ENCODE measurements at regions not wholly inside any gene's neighbourhood (a gene's known extent, or its start where the extent isn't known, plus 50 kb on each side); places are given as distances from the start of the nearest gene placed in this dataset.

DNA sequence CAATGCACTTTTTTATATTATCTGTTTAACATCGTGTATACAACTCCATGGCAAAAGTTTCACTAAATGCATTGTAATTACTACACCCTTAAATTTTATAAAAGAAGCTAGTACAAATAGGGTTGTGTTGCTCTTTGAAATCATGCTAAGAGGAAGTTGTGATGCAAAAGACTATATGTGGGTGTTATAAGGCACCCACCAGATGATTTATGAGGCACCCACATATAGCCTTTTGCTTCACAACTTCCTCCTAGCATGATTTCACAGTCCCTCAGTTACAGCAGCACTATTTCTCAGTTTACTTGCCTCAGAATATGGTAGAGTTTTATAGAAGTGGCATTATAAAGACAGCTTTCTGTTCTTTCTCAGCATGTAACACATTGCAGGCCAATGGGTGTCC is 277.3 kb upstream of the DOK6 start:
- 70% methylated on average over 1 of the region's 1 CpG for WGBS
- TF ChIP-seq NR2F2 (IDR thresholded peaks at IDR 0.05), result no peak
- no peaks in the 10 kb centered on the region for H3K9me3 ChIP-seq (ENCODE audit: control insufficient read depth in 4 of 4, low read length in 3 of 4)
- H3K27me3 ChIP-seq (ENCODE audit: control insufficient read depth in 4 of 4, insufficient read depth in 4 of 4, low read length in 3 of 4), result no peaks in the 10 kb centered on the region
- no peak overlapping the region for H3K27ac ChIP-seq (ENCODE audit: low read depth in 1 of 2, low read length in 2 of 2)
- no peak for DNase-seq (ENCODE audit: low spot score)
- no peaks in the 10 kb centered on the region for H3K36me3 ChIP-seq (ENCODE audit: control insufficient read depth in 4 of 4, insufficient read depth in 3 of 4, low read depth in 1 of 4, low read length in 3 of 4)
- no peak overlapping the region for H3K4me3 ChIP-seq (ENCODE audit: low read depth in 1 of 3, low read length in 3 of 3)
- no peaks in the 10 kb centered on the region for H3K4me1 ChIP-seq (ENCODE audit: control insufficient read depth in 4 of 4, insufficient read depth in 4 of 4, low read length in 3 of 4)
- H3K9ac ChIP-seq (ENCODE audit: low read depth in 1 of 2, low read length in 2 of 2), result no peak overlapping the region

GRCh38 chr18:69127873-69128500 is 272.7 kb upstream of the DOK6 start:
- Histone ChIP-seq H3K36me3 (ENCODE audit: control insufficient read depth in 4 of 4, insufficient read depth in 3 of 4, low read depth in 1 of 4, low read length in 3 of 4) (no peaks in the 10 kb centered on the region), H3K27me3 (ENCODE audit: control insufficient read depth in 4 of 4, insufficient read depth in 4 of 4, low read length in 3 of 4) (no peaks in the 10 kb centered on the region), H3K9me3 (ENCODE audit: control insufficient read depth in 4 of 4, low read length in 3 of 4) (peaks cover 0 to 4% (median 2%) of the 10 kb centered on the region in 4 donors), H3K9ac (ENCODE audit: low read depth in 1 of 2, low read length in 2 of 2) (no peak overlapping the region), H3K4me1 (ENCODE audit: control insufficient read depth in 4 of 4, insufficient read depth in 4 of 4, low read length in 3 of 4) (no peaks in the 10 kb centered on the region), H3K4me3 (ENCODE audit: low read depth in 1 of 3, low read length in 3 of 3) (no peak overlapping the region), H3K27ac (ENCODE audit: low read depth in 1 of 2, low read length in 2 of 2) (no peak overlapping the region)
- TF ChIP-seq TAF1 (conservative IDR thresholded peaks at IDR 0.05), result no peak
- no peak for TF ChIP-seq GABPA (IDR thresholded peaks at IDR 0.05 in 1 of 2, conservative IDR thresholded peaks at IDR 0.05 in 1 of 2)
- TF ChIP-seq, protein P1, sequence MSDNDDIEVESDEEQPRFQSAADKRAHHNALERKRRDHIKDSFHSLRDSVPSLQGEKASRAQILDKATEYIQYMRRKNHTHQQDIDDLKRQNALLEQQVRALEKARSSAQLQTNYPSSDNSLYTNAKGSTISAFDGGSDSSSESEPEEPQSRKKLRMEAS (IDR thresholded peaks at IDR 0.05), result no peak
- no peak for TF ChIP-seq FOXA2 (IDR thresholded peaks at IDR 0.05)
- TF ChIP-seq YY1 (IDR thresholded peaks at IDR 0.05), result no peak
- TF ChIP-seq JUND (IDR thresholded peaks at IDR 0.05), result no peak
- TF ChIP-seq HNF4G (IDR thresholded peaks at IDR 0.05), result no peak
- no peak for TF ChIP-seq EGR1 (IDR thresholded peaks at IDR 0.05; ENCODE audit: low read depth in 2 of 2)
- no peak for TF ChIP-seq RXRA (IDR thresholded peaks at IDR 0.05)
- no peak for TF ChIP-seq RAD21 (IDR thresholded peaks at IDR 0.05)
- no peak for TF ChIP-seq HNF4A (conservative IDR thresholded peaks at IDR 0.05)
- no peak for TF ChIP-seq SP1 (IDR thresholded peaks at IDR 0.05)
- 77% methylated on average over 3 of the region's 3 CpGs for WGBS
- DNase-seq (ENCODE audit: low spot score), result no peak

DNA sequence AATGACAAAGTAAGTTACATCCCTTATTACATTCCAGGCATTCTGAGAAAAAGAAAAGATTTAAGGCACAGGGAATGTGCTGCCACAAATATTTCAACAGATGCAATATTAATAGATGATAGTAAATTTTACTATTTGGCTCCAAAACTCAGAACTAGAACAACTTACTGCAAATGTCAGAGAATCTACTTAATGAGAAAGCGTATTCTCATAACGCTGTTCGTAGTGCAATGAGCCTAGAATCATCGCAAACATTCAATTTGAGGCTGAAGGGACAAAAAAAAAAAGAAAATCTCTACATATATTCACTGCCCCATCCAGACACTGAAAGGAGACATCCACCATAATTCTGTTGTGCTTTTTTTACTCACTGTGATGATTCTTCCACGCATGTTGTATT is 272.1 kb upstream of the DOK6 start:
- WGBS, result 94% methylated on average over 5 of the region's 5 CpGs
- H3K36me3 ChIP-seq (ENCODE audit: control insufficient read depth in 4 of 4, insufficient read depth in 3 of 4, low read depth in 1 of 4, low read length in 3 of 4), result no peaks in the 10 kb centered on the region
- DNase-seq (ENCODE audit: low spot score), result no peak
- no peaks in the 10 kb centered on the region for H3K27me3 ChIP-seq (ENCODE audit: control insufficient read depth in 4 of 4, insufficient read depth in 4 of 4, low read length in 3 of 4)
- TF ChIP-seq RXRA (IDR thresholded peaks at IDR 0.05) (no peak), GABPA (IDR thresholded peaks at IDR 0.05 in 1 of 2, conservative IDR thresholded peaks at IDR 0.05 in 1 of 2) (no peak), EGR1 (IDR thresholded peaks at IDR 0.05; ENCODE audit: low read depth in 2 of 2) (no peak), JUND (IDR thresholded peaks at IDR 0.05) (no peak), REST (IDR thresholded peaks at IDR 0.05) (no peak), FOXA2 (IDR thresholded peaks at IDR 0.05) (no peak), FOXA1 (IDR thresholded peaks at IDR 0.05) (no peak), NR2F2 (IDR thresholded peaks at IDR 0.05) (no peak), YY1 (IDR thresholded peaks at IDR 0.05) (no peak), ATF3 (IDR thresholded peaks at IDR 0.05) (no peak), TAF1 (conservative IDR thresholded peaks at IDR 0.05) (no peak), HNF4A (conservative IDR thresholded peaks at IDR 0.05) (no peak), HNF4G (IDR thresholded peaks at IDR 0.05) (no peak), SP1 (IDR thresholded peaks at IDR 0.05) (no peak)
- TF ChIP-seq, protein P1 (IDR thresholded peaks at IDR 0.05), result no peak
- H3K9ac ChIP-seq (ENCODE audit: low read depth in 1 of 2, low read length in 2 of 2), result no peak overlapping the region
- peaks cover 0 to 7% (median 2%) of the 10 kb centered on the region in 4 donors for H3K9me3 ChIP-seq (ENCODE audit: control insufficient read depth in 4 of 4, low read length in 3 of 4)
- H3K4me3 ChIP-seq (ENCODE audit: low read depth in 1 of 3, low read length in 3 of 3), result no peak overlapping the region
- H3K4me1 ChIP-seq (ENCODE audit: control insufficient read depth in 4 of 4, insufficient read depth in 4 of 4, low read length in 3 of 4), result no peaks in the 10 kb centered on the region
- H3K27ac ChIP-seq (ENCODE audit: low read depth in 1 of 2, low read length in 2 of 2), result no peak overlapping the region
